Right ventricle myocardium inferior (tissue), 1 donor: ENCODE measurements at regions not wholly inside any gene's neighbourhood (a gene's known extent, or its start where the extent isn't known, plus 50 kb on each side); places are given as distances from the start of the nearest gene placed in this dataset.
"Not testable (repeated sequence)": the region's sequence is repeated elsewhere in the genome, so short reads cannot be mapped to it uniquely, and the experiment has no call there.

Source experiments
- ATAC-seq: fragments of 200-7000 bp; cut with Tn5 transposase; one replicate; pipeline ENCODE4 v1.9.1; 2020; ENCODE audit warnings: mild to moderate bottlenecking, moderate library complexity
- DNase-seq: peaks from one replicate; pipeline ENCODE4 v3.0.0; 2021; ENCODE audit errors: missing footprints
- intact Hi-C: fragments of 100-400 bp; cut with DNase I; formaldehyde crosslinking; loops from one replicate; pipeline ENCODE4 v1.11.0; 2022
- donor health status: DM: no; HTN: yes; CAD: no; lungs with severe emphysema.

DNA sequence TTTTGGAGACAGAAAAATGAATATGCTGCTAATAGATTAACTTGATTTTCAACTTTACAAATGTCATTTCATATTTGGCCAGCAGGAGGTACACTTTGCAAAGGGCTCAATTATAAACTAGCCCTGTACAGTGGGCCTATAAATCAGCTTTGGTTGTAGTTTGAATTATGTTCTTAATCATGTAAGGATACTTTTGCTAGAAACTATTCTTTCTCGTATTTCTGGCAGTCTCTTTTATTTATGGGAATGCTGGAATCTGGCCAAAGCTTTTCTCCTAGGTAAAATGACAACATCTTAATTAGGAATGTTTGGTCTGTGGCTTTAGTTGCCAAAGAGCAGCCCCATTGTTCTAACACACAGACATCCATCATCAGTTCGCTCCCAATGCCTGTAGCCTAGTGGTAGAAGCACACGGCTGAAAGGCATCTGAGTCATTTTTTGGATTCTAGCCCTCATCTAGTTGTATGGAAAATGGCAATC is 1322.3 kb upstream of the SEL1L start:
- no peak for ATAC-seq
- intact Hi-C loops: no loop called here
- DNase-seq: no peak

DNA sequence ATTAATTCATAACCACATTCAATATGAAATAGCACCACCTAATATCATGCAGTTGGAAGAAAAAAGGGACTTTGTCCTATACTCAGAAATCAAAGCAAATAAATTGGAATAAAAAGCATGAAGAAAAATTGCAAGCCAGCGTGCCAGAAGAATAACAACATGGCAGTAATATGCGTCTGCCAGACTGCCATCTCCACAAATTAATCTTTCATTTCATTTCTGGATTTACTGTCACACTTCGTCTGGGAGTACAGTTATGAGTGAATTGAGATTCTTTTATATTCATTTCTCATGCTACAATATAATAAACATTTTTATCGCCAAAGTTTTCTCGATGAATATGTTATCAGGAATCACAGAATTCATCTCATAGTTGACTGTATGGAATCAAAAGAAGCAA is 1327.7 kb upstream of the SEL1L start:
- intact Hi-C loops: no loop called here
- no peak for ATAC-seq

DNA sequence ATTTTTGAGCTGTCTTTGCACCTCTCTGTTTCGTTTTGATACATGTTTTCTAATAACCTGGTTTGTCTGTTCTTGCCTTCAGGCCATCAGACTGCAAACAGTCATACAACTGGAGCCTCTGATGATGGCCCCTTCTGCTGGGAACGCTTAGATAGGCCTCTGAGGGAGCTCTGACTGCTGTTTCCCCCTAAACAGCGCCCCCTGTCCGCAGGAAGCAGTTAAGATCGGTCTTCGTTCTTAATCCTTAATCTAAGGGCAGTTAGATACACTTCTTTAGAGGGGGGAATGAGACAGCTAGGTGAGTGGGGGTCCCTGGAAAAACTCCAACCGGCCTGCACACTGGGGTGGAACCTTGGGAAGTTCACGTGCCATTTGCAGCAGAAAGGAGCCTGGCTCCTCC is 1338.8 kb upstream of the SEL1L start:
- DNase-seq (no peak), ATAC-seq (no peak)
- intact Hi-C loops: no loop called here

More for the DNA sequence above, 1327.7 kb upstream of the SEL1L start:
- DNase-seq: no peak

DNA sequence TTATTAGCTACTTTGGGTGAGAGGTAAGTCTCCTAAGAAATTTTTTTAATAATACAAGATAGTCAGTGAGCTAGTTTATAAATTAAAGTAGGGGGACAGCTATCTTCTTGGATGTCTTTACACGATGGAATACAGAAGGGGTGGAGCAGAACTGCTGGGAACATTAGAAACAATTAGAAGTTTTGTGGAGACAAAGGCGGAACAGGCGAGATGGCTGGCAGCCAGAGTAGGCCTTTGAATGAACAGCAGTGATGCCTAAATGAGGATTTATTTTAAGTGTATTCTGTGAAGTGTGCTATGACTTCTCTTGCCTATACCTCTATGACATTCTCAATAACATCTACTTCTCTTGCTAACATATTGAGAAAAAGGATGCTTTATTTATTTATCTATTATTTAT is 1345.3 kb upstream of the SEL1L start:
- DNase-seq: no peak
- no peak for ATAC-seq
- intact Hi-C loops: no loop called here

DNA sequence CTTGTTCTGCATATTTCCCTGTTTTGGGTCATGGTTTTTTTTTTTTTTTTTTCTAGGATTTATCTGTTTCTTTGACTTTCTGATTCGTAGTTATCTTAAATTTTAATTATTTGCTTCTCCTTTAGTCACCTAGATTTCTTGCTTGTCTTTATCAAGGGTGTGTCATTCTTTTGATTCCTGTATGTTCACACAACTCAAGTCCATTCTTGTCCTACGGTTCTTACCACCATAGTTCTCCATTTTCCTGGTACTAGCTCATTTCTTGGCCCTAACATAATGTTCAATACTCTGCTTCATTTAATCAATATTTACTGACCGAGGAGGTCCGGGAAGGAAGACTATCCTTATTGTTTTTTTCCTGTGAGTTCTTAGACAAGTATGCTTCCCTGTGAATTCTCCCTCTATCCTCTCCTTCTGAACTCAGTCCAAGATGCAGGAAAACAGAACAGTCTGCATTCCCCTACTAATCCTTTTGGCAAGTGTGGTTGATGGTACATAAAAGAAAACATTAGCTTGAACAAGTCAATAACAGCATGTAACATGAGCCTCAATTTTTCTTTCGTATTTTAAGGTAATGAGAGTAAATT is 1346.4 kb upstream of the SEL1L start:
- intact Hi-C loops: no loop called here
- ATAC-seq (no peak), DNase-seq (no peak)

DNA sequence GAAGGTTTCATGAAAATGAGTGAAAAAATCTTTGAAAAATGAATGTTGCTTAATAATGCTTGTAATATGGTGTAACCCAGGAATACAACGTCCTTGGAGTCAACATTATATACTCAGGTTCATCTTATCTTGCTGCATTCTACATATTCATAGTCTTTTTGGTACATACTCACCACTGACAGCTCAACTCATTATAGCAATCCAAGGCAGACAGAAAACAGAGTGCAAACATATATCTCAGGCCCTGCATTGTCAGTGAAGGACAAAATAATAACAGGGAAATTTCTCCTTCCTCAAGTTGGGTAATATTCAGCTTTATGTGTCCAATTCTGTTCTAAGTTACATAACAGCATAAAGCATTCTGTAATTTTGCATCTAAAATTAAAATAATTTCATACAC is 1353.0 kb upstream of the SEL1L start:
- intact Hi-C loops: no loop called here
- ATAC-seq (no peak), DNase-seq (no peak)

DNA sequence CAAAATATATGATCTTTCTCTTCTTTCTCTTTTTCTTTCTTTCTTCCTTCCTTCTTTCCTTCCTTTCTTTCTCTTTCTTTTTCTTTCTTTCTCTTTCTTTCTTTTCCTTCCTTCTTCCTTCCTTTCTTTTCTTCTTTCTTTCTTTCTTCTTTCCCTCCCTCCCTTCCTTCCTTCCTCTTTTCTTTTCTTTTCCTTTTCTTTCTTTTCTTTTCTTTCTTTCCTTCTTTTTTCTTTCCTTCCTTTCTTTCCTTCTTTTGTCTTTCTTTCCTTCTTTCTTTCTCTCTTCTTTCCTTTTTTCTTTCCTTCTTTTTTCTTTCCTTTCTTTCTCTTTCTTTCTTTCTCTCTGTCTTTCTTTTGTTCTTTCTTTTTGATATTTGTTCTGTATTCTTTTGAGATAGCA is 1356.0 kb upstream of the SEL1L start:
- ATAC-seq (no peak), DNase-seq (no peak)
- intact Hi-C loops: no loop called here

DNA sequence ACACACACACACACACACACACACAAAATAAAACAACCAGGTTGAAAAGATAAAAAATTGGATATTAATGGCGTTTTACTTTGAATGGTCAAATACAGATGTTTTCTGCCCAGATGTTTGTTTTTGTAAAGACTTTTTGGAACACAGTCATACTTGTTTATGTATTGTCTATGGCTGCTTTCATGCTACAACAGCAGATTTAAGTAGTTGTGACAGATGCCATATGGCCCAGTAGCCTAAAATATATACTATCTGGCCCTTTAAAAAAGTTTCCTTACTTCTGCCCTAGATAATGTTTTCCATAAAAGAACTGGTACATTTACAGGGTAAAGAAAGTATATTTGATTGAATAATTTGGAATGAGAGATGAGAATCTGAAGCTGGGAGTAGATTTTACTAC is 1362.8 kb upstream of the SEL1L start:
- no peak for DNase-seq
- ATAC-seq: no peak
- intact Hi-C loops: no loop called here

DNA sequence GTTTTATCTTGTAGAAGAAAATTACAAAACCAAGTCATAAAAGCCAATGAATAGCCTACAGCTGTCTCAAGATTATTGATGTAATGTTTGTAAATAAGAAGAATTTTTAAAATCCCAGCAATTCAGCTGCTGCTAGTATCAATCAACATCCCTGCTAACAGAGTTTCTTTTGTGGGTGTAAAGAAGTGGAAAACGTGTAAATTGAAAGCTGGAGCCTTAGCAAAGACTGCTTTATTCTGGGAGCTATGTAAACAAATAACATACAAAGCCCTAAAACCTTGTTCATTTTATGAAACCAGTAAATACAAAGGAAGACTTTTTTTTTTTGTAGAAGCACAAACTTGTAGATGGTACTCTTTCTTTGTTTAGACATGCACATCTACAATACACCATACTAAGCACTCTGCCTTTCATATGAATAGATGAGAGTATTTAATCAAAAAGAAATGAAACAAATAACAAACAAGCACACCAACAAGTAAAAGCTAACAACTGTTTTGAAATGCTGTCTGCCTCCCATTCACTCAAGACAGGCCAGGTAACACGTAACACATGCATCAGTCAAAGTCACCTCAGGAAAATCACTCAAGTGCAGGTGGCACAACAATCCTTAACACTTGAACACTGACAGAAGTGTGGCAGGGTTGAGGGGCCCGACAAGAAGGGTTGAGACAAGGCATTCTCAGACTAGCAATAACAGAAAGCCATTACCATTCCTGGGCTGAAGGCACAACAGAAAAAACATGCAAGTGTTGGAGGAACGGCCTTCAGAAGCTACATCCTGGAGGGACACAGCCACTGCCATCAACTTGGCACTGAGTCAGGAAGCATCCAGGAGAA is 1364.0 kb upstream of the SEL1L start:
- no peak for ATAC-seq
- intact Hi-C loops: no loop called here
- DNase-seq: no peak

DNA sequence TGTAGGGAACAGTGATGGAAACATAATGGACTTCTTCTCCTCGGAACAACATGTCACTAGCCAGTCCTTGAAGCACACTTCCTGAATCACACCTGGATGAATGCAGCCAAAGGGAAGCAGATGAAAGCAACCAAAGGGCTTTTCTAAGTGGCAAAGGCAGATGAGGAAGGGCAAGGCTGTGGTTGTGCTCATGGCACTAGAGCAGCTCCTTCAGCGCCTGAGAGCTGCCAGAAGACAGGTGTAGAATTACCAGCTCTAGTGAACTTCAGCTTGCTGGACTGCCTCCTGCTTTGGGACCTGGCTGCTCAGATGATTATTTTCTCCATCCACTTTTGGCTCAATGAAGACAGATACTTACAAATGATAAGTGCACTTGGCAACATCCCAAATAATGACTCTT is 1372.1 kb upstream of the SEL1L start:
- intact Hi-C loops: no loop called here
- ATAC-seq: no peak
- DNase-seq: no peak

DNA sequence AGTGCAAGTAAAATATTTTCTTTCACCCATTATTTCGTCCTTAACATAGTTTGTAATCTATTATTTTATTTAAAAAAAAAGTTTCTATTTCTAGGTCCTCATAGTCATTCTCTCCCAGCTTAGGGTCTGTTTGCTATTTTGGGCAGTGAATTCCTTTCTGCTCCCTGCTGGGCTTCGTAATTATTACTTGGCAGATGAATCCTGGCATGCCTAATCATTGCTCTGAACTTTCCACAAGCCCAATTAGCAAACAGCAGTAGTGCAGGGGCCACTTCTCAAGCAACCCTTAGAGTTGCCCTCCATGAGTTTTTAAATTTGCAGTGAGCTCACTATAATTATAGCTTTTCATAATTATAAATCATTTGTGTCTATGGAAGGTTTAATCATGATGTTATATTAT is 1378.3 kb upstream of the SEL1L start:
- intact Hi-C loops: no loop called here
- no peak for DNase-seq
- no peak for ATAC-seq

DNA sequence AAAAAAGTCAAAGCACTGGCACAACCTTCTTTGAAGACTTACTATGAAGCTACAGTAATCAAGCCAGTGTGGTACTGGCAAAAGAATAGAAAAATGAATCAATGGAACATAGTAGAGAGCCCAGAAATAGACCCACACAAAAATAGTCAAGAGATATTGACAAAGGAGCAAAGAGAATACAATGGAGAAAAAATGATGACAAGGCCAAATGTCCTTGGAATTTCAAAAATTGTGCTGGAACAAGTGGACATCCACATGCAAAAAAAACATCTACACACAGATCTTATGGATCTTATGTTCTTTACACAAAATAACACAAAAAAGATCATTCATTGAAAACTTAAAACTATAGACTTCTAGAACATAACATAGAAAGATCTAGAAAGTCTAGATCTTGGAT is 1379.7 kb upstream of the SEL1L start:
- intact Hi-C loops: no loop called here
- DNase-seq: no peak
- no peak for ATAC-seq

DNA sequence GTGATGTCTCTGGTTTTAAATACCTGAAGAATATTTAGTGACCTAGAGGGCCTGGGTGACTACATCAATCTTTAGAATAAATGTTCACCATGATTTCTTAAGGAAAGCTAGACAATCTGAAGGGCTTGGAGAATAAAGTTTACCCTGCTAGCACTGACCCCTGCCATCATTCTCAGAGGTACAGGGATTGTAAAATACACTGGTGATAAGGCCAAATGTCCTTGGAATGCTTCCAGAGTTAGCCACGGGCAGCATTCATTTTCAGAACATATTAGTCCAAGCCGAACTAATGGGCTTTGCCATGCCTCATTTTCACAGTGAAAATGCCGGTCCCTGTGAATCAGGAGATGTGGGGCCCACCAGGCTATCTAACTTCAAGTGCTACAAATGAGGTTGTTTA is 1381.7 kb upstream of the SEL1L start:
- DNase-seq (no peak), ATAC-seq (peak; percentile 37)
- intact Hi-C loops: no loop called here

DNA sequence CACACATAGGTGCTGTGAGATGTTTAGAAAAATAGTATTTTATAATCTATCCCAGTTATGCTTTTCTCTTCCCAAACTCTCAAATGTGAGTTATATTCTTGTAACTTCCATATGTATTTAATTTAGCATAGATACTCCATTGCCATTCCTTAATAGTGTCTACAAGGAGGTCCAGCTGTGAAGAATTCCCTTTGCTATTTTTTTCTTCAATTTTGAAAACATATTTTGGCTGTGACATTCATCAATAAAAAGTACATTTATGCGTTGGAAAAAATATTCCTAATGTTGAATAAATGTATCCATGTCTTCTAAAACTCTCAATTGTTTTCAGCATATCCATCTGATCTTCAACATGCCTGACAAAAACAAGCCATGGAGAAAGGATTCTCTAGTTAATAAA is 1402.0 kb upstream of the SEL1L start:
- ATAC-seq: no peak
- intact Hi-C loops: no loop called here

DNA sequence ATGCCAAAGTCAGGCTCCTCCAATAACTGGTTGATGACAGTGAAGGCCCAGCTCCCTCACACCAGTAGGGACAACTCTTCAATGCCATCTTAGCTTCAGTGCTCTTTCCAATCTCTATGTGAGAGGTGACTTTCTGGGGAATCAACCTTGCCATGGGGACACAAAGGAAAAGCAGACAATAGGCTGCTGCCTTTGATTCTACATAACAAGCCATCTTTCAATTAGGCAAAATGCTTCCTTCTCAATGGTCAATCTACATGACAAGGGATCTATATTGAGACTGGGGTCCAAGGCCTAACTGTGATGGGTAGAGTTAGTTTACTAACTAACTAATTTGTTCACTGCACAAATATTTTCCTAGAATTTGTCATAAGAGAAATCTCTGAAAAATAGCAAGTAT is 1417.5 kb upstream of the SEL1L start:
- intact Hi-C loops: no loop called here
- DNase-seq (no peak), ATAC-seq (no peak)

More for the DNA sequence above, 1402.0 kb upstream of the SEL1L start:
- DNase-seq: no peak

DNA sequence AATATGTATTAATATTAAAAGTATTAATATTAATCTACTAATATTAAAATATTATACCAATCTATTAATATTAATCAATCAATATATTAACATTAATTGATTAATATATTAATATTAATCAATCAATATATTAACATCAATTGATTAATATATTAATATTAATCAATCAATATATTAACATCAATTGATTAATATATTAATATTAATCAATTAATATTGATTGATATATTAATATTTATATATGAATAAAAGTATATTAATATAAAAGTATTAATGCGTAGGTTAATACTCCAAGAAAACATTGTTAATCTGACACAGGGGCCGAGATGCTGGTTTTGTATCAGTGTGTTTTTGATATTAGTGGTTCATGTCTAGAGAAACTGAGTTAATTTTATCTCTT is 1430.1 kb upstream of the SEL1L start:
- ATAC-seq (no peak), DNase-seq (no peak)
- intact Hi-C loops: no loop called here

DNA sequence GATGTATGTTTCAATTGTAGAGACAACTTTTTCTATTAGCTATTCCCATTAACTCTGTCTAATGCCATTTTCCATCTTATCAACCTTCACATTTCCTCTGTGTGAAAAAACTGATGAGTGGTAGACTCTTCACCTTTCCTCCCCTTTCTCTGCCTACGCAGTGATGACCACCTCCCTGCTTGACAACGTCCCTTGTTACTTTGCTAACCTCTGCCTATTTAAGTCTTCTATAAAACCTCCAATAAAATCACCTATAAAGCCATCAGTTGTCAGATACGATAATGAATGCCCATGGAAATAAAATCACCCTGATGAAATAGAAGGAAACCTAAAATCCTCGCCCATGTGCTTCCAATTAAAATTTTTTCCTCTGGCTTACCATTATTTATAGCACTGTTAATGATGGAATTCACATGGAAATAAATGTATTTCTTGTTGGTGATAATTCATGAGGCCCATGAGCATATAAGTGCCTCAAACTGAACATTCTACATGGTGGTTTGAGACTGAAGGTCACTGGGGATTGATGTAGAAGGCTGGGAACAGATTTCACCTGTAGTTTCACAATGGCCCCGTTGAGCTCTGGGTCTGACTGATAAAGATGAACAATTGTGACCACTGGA is 1454.0 kb upstream of the SEL1L start:
- DNase-seq: no peak
- intact Hi-C loops: no loop called here
- no peak for ATAC-seq

DNA sequence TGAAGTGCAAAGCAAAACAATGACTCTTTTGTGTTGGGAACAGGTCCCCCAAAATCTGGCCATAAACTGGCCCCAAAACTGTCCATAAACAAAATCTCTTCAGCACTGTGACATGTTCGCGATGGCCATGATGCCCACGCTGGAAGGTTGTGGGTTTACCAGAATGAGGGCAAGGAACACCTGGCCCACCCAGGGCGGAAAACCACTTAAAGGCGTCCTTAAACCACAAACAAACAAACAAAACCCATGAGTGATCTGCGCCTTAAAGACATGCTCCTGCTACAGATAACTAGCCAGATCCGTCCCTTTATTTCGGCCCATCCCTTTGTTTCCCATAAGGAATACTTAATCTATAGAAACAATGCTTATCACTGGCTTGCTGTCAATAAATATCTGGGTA is 1460.9 kb upstream of the SEL1L start:
- DNase-seq: not testable (repeated sequence)

DNA sequence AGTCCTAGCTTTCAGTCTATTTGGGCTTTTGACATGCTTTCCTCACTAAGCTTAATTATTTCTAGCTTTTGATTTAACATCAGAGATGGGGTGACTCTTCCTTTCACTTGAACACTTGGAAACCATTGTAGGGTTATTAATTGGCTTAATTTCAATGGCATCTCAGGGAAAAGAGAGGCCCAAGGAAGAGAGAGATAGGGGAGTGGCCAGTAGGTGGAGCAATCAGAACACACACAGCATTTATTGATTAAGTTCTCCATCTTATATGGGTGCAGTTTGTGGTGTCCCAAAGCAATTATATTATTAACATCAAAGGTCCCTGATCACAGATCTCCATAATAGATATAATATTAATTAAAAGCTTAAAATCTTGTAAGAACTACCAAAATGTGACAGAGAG is 1466.1 kb upstream of the SEL1L start:
- DNase-seq: no peak
- no peak for ATAC-seq
- intact Hi-C loops: no loop called here

More for the DNA sequence above, 1460.9 kb upstream of the SEL1L start:
- ATAC-seq, intact Hi-C loops: not testable (repeated sequence)

DNA sequence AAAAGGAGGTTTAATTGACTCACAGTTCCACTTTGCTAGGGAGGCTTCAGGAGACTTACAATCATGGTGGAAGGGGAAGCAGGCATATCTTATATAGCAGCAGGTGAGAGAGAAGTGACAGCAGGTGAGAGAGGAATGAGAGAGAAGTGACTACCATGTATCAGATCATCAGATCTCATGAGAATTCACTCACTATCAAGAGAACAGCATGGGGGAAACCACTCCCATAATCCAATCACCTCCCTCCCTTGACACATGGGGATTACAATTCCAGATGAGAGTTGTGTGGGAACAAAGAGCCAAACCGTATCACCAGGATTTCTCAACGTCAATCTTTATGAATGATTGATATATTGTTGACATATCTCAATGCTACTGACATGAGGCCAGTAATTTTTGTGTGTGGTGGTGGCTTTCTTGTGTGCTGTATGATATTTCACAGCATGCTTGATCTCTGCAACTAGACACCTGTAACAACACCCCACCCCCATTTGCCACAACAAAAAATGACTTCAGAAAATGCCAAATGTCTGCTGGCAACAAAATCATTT is 1470.9 kb upstream of the SEL1L start:
- no peak for ATAC-seq
- intact Hi-C loops: no loop called here
- no peak for DNase-seq
